HepG2 (cell line): ENCODE measurements at regions not wholly inside any gene's neighbourhood (a gene's known extent, or its start where the extent isn't known, plus 50 kb on each side); places are given as distances from the start of the nearest gene placed in this dataset.

Source experiments
- ATAC-seq: fragments of 200-7000 bp; cut with Tn5 transposase; 3 replicates; pipeline ENCODE4 v1.9.1; 2020; ENCODE audit warnings: mild to moderate bottlenecking, moderate library complexity
- BruUV-seq: library from RNA; stranded (reverse); fragments of 400-500 nt; replicated peaks from 2 replicates; lab custom pipeline; 2021; lab: Mats Ljungman, UMichigan
- CTCF ChIA-PET: fragments of 300-600 bp; formaldehyde crosslinking; extraction: SDS; loops from one replicate; lab custom pipeline; 2021; ENCODE audit warnings: low total read pairs, inconsistent platforms, low intra/inter-chr PET ratio; lab: Yijun Ruan, JAX
- POLR2A ChIA-PET: fragments of 350-600 bp; sonication (Branson Sonifier 250); formaldehyde crosslinking; loops from one replicate; lab custom pipeline; 2020; ENCODE audit warnings: antibody characterized with exemption, inconsistent platforms; lab: Yijun Ruan, JAX
- DNase-seq: peaks from one replicate; pipeline ENCODE4 v3.0.0-alpha.2; 2015; ENCODE audit warnings: low spot score
- FAIRE-seq: peaks from 3 replicates; lab custom pipeline; 2011; peaks lifted over from hg19 to GRCh38; lab: Jason Lieb, UNC
- H2AFZ ChIP-seq: one replicate; pipeline ENCODE4 v1.6.1; 2011; ENCODE audit warnings: low read length, inconsistent platforms
- H3K27ac ChIP-seq: fragments of 300-600 bp; 3 replicates; pipeline ENCODE4 v1.8.0; 2011; ENCODE audit warnings: mixed run types, mild to moderate bottlenecking, mixed read lengths, low read length, inconsistent platforms; ENCODE audit not compliant: insufficient read depth; ENCODE audit errors: extremely low read length
- H3K27me3 ChIP-seq, 2 experiments: fragments of 200-600 bp in 1 of 2; 2 replicates in 1 of 2; 3 replicates in 1 of 2; pipeline versions ENCODE4 v1.6.0 to v1.8.0; 2011; ENCODE audit warnings: low read length in 2 of 2, mild to moderate bottlenecking in 2 of 2, moderate library complexity in 2 of 2, inconsistent platforms in 1 of 2; ENCODE audit not compliant: insufficient read depth in 2 of 2, control insufficient read depth in 1 of 2
- H3K36me3 ChIP-seq, 2 experiments: fragments of 200-600 bp in 1 of 2; replicated peaks in 1 of 2; 2 replicates in 1 of 2; 3 replicates in 1 of 2; pipeline versions ENCODE4 v1.5.1 to v1.8.0; 2011; ENCODE audit warnings: low read length in 2 of 2, inconsistent platforms in 1 of 2; ENCODE audit not compliant: insufficient read depth in 2 of 2, control insufficient read depth in 1 of 2
- H3K4me1 ChIP-seq: 2 replicates; pipeline ENCODE4 v1.5.1; 2012; ENCODE audit warnings: low read length, inconsistent platforms; ENCODE audit not compliant: insufficient read depth
- H3K4me2 ChIP-seq: 2 replicates; pipeline ENCODE4 v1.6.0; 2011; ENCODE audit warnings: low read depth, low read length, inconsistent platforms
- H3K4me3 ChIP-seq, 3 experiments: fragments of 200-600 bp in 1 of 3; sonication (generic), shearing (Covaris generic) in 1 of 3; replicated peaks in 1 of 3; 2 replicates each; pipeline ENCODE4 v1.5.1; 2011 to 2016; ENCODE audit warnings: low read length in 3 of 3, inconsistent platforms in 2 of 3, low read depth in 2 of 3, mild to moderate bottlenecking in 2 of 3, control low read depth in 1 of 3, mixed read lengths in 1 of 3; ENCODE audit not compliant: insufficient read depth in 1 of 3
- H3K79me2 ChIP-seq: one replicate; pipeline ENCODE4 v1.6.1; 2011; ENCODE audit warnings: low read length, inconsistent platforms; ENCODE audit not compliant: insufficient read depth
- H3K9ac ChIP-seq: 2 replicates; pipeline ENCODE4 v1.6.0; 2011; ENCODE audit warnings: mild to moderate bottlenecking, low read depth, low read length, inconsistent platforms; ENCODE audit not compliant: insufficient read depth
- H3K9me3 ChIP-seq: 2 replicates; pipeline ENCODE4 v1.5.1; 2012; ENCODE audit warnings: mild to moderate bottlenecking, low read length
- H4K20me1 ChIP-seq: 2 replicates; pipeline ENCODE4 v1.6.0; 2011; ENCODE audit warnings: inconsistent platforms, mild to moderate bottlenecking, low read length, moderate library complexity; ENCODE audit not compliant: insufficient read depth
- ARID4A ChIP-seq: sonication (generic); formaldehyde crosslinking; IDR thresholded peaks from 2 replicates; pipeline ENCODE4 v1.5.0; 2020; ENCODE audit warnings: mild to moderate bottlenecking, missing genetic modification reagents, borderline replicate concordance
- ATM ChIP-seq: fragments of 450-650 bp; IDR thresholded peaks from 2 replicates; pipeline ENCODE4 v1.7.1; 2017; ENCODE audit warnings: mild to moderate bottlenecking, borderline replicate concordance
- CCDC6 ChIP-seq: sonication (generic); formaldehyde crosslinking; IDR thresholded peaks from 2 replicates; pipeline ENCODE4 v1.8.1; 2022; ENCODE audit warnings: mild to moderate bottlenecking, missing genetic modification reagents, moderate library complexity
- CREB1 ChIP-seq, 2 experiments: fragments of 450-650 bp in 1 of 2; IDR thresholded peaks; 2 replicates each; pipeline ENCODE4 v1.6.1; 2016 to 2017; ENCODE audit warnings: control low read depth in 1 of 2, mild to moderate bottlenecking in 1 of 2, missing compliant biosample characterization in 1 of 2, missing genetic modification characterization in 1 of 2
- EEA1 ChIP-seq: sonication (generic); formaldehyde crosslinking; IDR thresholded peaks from 2 replicates; pipeline ENCODE4 v1.5.1; 2020; ENCODE audit warnings: mild to moderate bottlenecking, missing genetic modification reagents, borderline replicate concordance
- HMGXB4 ChIP-seq, 2 experiments: sonication (generic) in 1 of 2; formaldehyde crosslinking in 1 of 2; IDR thresholded peaks; 2 replicates each; pipeline versions ENCODE4 v1.4.0 to v1.6.1; 2018 to 2020; ENCODE audit warnings: missing genetic modification reagents in 2 of 2, borderline replicate concordance in 1 of 2, low read depth in 1 of 2, mild to moderate bottlenecking in 1 of 2, missing biosample characterization in 1 of 2
- KDM6A ChIP-seq: IDR thresholded peaks from 2 replicates; pipeline ENCODE4 v1.6.1; 2016; ENCODE audit warnings: low read depth
- NCOA1 ChIP-seq: sonication (generic); formaldehyde crosslinking; IDR thresholded peaks from 2 replicates; pipeline ENCODE4 v1.9.0; 2021; ENCODE audit warnings: missing genetic modification reagents
- PCBP2 ChIP-seq: fragments of 200-400 bp; formaldehyde crosslinking; optimal IDR thresholded peaks from 2 replicates; pipeline ENCODE3; 2018; ENCODE audit warnings: low read length, low read depth; ENCODE audit not compliant: poor library complexity, severe bottlenecking
- POGZ ChIP-seq: sonication (generic); formaldehyde crosslinking; IDR thresholded peaks from 2 replicates; pipeline ENCODE4 v1.4.0; 2020; ENCODE audit warnings: mild to moderate bottlenecking, missing genetic modification reagents
- SALL2 ChIP-seq: sonication (generic); formaldehyde crosslinking; IDR thresholded peaks from 2 replicates; pipeline ENCODE4 v1.8.1; 2023; ENCODE audit warnings: mild to moderate bottlenecking, missing genetic modification reagents, inconsistent platforms
- ZNF142 ChIP-seq: sonication (generic); formaldehyde crosslinking; IDR thresholded peaks from 2 replicates; pipeline ENCODE4 v1.4.0; 2020; ENCODE audit warnings: missing genetic modification reagents
- ZNF761 ChIP-seq: sonication (generic); formaldehyde crosslinking; conservative IDR thresholded peaks from 2 replicates; pipeline ENCODE4 v1.4.0; 2020; ENCODE audit warnings: mild to moderate bottlenecking, missing genetic modification reagents
- WGBS: methylation state at CpG from one replicate; pipeline ENCODE4 v1.1.6; 2017; ENCODE audit warnings: low lambda C conversion rate; 5-methylcytosine and 5-hydroxymethylcytosine counted together
- in situ Hi-C: cut with HindIII; loops from 2 replicates; pipeline ENCODE4 v1.10.0; 2017; ENCODE audit warnings: low pct_unique_long_range_greater_than_20kb; ENCODE audit not compliant: extremely low pct_ligation_motif_present
- intact Hi-C: fragments of 100-400 bp; cut with micrococcal nuclease; formaldehyde crosslinking; loops from one replicate; pipeline ENCODE4 v1.10.0; 2022; ENCODE audit not compliant: unreplicated experiment

GRCh38 chr18:39523281-39523680 is 1957.7 kb upstream of the CELF4 start:
- no peak overlapping the region for H3K9ac ChIP-seq
- H3K27me3 ChIP-seq, result no peaks in the 10 kb centered on the region
- no peak for FAIRE-seq
- in situ Hi-C loops, result no loop called here
- H3K36me3 ChIP-seq, result no peaks in the 10 kb centered on the region
- H3K4me2 ChIP-seq, result no peak overlapping the region
- 74% methylated on average over 1 of the region's 1 CpG for WGBS
- DNase-seq, result peak; percentile 66
- H3K4me1 ChIP-seq, result peaks cover 28% of the 10 kb centered on the region
- no peak overlapping the region for H2AFZ ChIP-seq
- H3K9me3 ChIP-seq, result no peaks in the 10 kb centered on the region
- no peaks in the 10 kb centered on the region for H4K20me1 ChIP-seq
- ATAC-seq, result peak; percentile 93
- no TSS peak for BruUV-seq
- ChIA-PET POLR2A (no interaction called here), CTCF (no interaction called here)
- H3K79me2 ChIP-seq, result no peaks in the 10 kb centered on the region
- no peak overlapping the region for H3K4me3 ChIP-seq
- no peak overlapping the region for H3K27ac ChIP-seq
- intact Hi-C loops, result no loop called here
- TF ChIP-seq EEA1 (no peak), ZNF761 (CRISPR knock-in tag) (no peak), POGZ (CRISPR knock-in tag) (0 out of 2 replicates have a peak, but pooled peaks have one; percentile 25), PCBP2 (no peak), ARID4A (no peak), ATM (no peak), KDM6A (CRISPR knock-in tag) (no peak), CCDC6 (CRISPR knock-in tag) (no peak), SALL2 (CRISPR knock-in tag) (no peak), HMGXB4 (CRISPR knock-in tag; IDR thresholded peaks at IDR 0.05; ENCODE audit: borderline replicate concordance in 1 of 2, low read depth in 1 of 2) (no peak), NCOA1 (no peak), ZNF142 (no peak), CREB1 (IDR thresholded peaks at IDR 0.05) (peak; percentile 65), CREB1 (CRISPR knock-in tag; IDR thresholded peaks at IDR 0.05) (no peak)
